HG03469 (cell line): ENCODE measurements at regions not wholly inside any gene's neighbourhood (a gene's known extent, or its start where the extent isn't known, plus 50 kb on each side); places are given as distances from the start of the nearest gene placed in this dataset.

Experiments used
- ATAC-seq: cut with Tn5 transposase; IDR thresholded peaks from one replicate; pipeline ENCODE4 v1.9.1; 2021; ENCODE audit warnings: mild to moderate bottlenecking, moderate library complexity, moderate number of reproducible peaks; ENCODE audit not compliant: unreplicated experiment

GRCh38 chr15:81547521-81548132, 173.6 kb upstream of the TMC3 start:
- no peak for ATAC-seq

DNA sequence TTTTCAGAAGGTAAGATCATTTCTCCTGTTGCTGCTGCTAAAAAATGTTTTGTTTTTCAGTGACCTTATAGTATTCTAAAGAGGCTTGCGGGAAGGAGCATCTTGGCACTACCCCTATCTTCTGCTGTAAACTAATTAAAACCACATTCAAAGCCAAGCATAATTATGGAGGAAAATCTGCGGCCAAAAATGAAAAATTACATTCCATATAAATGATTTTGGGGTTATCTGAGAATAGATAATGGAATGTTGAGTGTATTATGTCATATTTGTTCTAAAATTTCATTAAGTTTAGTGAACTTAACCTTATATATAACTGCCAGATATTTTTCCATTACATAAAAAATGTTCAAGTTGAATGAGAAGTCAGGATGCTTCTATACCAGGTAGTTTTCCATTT, 170.4 kb upstream of the TMC3 start:
- no peak for ATAC-seq

- ATAC-seq = no peak
Observed at GRCh38 chr15:81540909-81541308, 166.9 kb upstream of the TMC3 start.

DNA sequence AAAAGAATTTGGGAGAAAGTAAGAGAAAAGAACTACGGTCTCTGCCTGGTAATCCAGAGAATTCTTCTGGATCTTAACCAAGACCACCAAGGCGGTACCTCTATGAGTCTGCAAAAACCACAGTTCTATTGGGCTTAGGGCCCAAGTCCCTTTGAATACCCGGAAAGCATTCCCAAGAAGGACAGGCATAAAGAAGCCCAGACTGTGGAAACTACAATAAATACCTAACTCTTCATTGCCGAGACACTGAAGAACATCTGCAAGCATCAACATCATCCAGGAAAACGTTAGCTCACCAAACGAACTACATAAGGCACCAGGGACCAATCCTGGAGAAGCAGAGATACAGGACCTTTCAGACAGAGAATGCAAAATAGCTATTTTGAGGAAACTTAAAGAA, 162.3 kb upstream of the TMC3 start:
- no peak for ATAC-seq

DNA sequence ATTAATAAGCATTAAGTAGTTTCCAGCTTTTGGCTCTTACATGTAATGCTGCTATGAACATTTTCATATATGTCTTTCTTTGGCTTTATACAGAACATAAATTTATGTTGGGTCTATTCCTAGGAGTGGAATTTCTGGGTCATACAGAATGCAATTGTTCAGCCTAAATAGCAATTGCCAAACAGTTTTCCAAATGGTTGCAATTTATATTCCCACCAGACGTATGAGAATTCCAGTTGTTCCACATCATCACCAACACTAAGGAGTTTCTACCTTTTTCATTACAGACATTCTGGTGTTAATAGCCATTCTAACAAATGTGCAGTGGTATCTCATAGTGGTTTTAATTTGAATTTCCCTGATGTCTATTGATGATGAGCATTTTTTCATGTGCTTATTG, 160.1 kb upstream of the TMC3 start:
- no peak for ATAC-seq

- ATAC-seq = no peak
Observed at GRCh38 chr15:81532001-81532400, 158.0 kb upstream of the TMC3 start.

- no peak for ATAC-seq
Observed at GRCh38 chr15:81531109-81531592, 157.1 kb upstream of the TMC3 start.

DNA sequence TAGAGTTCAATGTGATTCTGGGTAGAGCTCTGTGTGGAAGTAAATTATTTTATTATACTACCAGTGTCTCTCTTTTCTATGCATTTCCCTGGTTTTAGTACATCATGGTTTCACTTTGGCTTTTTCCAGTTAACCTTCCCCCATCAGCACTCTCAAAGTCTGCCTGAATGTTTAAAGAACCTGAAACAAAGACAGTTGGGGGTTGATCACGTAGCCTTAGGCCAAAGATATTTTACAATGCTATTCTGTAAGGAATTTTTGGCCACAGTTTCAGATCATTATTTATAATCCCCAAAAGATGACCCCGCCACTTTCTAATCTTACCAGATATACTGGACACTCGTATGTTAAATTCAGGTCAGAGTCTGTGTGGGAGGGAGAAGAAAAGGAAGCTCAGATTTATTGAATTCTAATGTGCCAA, 156.3 kb upstream of the TMC3 start:
- ATAC-seq = no peak

DNA sequence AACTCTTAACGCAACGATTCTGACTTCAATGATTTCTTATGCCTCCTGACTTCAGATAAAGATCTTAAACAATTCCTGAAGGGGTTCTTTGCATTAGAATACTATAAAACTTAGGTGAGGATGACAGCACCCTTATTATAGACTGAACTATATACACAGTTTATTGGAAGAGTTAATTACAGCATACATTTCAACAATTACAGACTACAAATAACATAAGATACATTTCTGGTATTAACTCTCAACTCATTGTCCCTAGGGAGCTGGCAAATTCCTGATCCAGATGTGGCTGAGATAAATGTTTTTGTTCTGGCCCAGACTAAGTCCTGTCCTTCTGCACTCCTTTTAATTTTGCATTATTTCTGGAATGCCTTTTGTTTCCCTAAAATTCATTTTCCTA, 155.5 kb upstream of the TMC3 start:
- no peak for ATAC-seq

DNA sequence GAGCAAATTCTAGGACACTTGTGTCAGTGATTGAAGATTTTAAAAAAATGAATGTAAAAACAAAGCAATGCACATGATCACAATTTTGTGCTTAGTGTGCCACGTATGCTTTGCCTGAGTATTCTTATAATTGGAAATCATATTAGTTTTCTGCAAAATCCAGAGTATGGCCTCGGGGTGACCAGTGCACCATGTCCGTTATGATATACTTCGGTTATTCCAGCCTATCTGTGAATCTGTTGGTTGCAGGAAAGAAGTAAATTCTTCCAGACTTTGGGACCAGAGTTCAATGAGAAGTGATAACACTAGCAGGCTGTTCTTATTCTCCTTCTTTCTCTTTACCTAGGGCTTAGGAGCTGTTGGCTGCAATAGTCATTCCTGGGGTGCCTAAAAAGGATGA, 152.0 kb upstream of the TMC3 start:
- ATAC-seq = no peak

GRCh38 chr15:81524496-81524895, 150.5 kb upstream of the TMC3 start:
- no peak for ATAC-seq

DNA sequence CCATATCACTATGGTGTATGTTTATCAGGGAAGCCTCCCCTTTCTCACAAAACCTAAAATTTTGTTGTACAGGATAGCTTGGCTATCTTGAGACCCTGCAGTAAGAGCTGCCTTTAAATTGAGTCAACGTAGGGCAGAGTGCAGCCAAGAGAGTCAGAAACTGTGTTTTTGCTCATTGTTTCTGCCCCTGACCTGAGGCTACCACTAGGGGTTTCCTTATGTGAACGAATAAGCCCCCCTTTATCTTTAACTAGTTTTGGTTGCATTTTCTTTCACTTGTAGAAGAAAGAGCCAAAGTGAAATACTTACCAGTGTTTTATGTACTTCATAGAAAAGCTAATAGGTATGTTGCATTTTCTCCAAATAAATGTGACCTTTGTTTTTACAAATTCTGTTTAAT, 149.9 kb upstream of the TMC3 start:
- no peak for ATAC-seq

DNA sequence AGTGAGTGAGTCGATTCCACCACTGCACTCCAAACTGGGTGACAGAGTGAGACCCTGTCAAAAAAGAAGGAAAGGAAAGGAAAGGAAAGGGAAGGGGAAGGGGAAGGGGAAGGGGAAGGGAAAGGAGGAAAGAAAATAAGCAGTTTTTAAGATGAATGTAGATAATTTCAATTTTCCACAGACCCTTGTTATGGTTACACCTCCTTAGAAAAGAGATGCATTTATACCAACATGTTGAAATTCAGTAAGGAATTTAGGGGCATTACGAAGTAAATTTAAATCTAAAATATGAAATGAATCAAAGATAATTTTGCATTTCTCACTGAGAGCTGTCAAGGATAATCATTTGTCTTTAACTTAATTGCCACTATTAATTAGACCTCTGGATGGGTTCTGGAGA, 146.5 kb upstream of the TMC3 start:
- no peak for ATAC-seq

DNA sequence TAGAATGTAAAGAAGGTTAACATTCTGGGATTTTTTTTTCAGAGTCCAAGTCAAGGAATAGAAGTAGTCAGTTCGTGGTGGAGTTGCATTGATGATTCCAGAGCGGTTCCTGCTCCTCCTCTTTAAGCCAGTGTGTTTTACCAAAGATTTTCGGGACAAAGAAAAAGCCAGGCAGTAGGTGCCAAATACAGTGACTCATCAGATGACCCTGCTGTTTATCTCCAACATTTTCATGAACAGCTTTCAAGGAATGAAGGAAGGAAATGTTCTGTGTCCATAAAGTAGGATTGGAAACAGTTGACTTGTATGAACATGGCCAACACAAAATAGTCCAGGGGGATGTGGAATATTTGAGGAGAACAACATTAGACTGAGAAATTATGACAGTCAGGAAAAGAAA, 142.4 kb upstream of the TMC3 start:
- ATAC-seq = no peak

DNA sequence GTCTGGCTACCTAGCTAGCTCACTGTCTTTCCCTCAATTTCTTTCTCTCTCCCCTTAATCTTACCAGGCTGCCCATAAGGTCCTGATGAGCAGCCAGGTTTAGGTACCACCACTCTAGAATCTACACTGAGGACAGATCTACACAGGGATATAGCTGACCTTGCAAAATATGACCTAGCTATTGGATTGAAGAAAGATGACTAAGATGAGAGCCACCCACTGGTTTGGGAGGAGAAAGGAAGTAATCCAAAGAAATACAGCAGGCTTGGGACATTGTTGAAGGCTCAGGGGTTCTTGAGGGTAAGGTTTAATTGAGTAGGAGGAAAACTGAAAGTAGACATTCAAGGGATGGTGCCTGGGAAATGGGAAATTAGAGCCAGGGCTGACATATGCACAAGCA, 142.0 kb upstream of the TMC3 start:
- ATAC-seq = no peak

DNA sequence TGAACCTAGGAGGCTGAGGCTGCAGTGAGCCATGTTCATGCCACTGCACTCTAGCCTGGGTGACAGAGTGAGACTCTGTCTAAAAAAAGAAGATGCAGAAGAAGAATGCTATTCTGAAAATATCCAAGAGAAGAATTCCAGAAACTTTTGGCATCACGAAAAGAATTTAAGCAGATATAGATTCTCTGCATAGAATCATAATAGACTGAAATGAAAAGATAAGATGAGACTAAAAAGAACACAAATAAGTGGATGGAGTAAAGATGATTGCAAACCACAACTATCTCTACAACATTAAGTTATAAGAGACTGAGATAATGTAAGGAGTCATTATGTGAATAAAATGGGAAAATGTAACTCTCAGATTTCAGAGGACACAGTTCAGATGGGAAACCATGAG, 140.7 kb upstream of the TMC3 start:
- ATAC-seq = no peak

DNA sequence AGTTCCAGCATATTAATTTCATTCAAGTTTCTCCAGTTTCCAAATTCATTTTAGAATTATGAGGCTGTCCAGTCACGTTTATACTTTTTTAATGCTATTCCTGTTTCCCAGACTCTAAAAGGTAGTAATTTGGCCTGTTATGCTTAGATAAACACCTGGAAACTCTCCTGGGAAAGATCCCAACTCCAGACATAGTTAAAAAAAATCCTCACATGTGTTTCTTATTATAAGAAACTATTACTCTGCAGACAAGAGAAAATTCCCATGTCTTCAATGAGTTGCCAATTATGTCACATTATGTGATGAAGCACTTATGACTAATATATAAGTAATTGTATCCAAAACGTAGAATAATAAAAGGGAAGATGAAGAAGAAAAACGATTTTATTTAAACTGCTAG, 137.1 kb upstream of the TMC3 start:
- no peak for ATAC-seq

- ATAC-seq = no peak
Observed at GRCh38 chr15:81507831-81508230, 133.8 kb upstream of the TMC3 start.

- ATAC-seq = no peak
Observed at GRCh38 chr15:81506936-81507335, 132.9 kb upstream of the TMC3 start.

GRCh38 chr15:81506071-81506470, 132.1 kb upstream of the TMC3 start:
- ATAC-seq = no peak

DNA sequence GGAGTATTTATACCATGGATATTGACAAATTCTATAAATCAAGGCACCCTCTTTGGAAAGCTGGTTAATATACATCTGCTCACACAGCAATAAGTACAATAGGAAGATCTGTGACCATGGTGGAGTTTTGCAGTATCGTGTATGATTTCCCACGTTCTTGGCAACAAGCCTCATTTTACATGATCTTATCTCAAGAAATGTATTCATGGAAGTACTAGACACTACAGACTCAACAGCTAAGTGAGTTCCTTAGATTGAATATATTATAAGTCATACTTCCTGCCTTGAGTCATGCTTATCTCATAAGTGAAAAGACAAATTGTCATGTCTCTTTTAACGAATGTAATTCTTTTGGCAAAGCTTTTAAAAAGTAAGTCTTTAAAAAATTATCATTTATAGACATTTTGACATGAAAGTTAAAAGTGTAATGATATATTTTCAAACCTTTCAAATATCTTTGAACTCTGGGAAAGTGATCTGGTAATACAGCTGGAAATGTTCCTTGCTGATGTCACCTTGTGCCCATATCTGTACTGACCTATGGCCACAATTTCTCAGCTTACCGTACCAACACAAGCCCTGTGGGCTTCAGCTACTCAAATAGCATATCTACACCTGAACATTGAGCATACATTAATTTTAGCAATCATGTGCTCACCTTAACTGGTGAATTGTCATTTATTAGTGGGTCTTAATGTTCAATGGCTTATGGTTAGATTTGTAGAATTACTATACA, 130.3 kb upstream of the TMC3 start:
- ATAC-seq = no peak

DNA sequence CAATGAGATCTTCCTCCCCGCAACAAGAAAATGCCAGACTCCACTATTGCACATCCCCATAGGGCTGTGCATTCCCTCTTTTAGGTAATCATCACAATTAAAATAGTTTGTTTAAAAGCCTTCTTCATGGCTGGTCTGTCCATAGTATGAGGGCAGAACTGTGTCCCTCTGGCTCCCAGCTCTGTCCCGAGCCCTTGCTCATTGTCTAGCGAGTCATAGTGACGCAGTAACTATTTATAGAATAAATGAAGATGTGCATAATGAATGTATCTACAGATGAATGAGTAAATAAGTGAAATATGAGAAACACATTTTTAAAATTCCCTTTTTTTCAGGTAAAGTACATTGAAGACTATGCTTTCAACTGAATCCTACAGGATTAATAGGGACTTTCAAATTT, 128.4 kb upstream of the TMC3 start:
- no peak for ATAC-seq

GRCh38 chr15:81500081-81500480, 126.1 kb upstream of the TMC3 start:
- ATAC-seq = no peak
